ENCODE measurements at regions not wholly inside any gene's neighbourhood (a gene's known extent, or its start where the extent isn't known, plus 50 kb on each side); places are given as distances from the start of the nearest gene placed in this dataset.

- TF ChIP-seq CHD7 (IDR thresholded peaks at IDR 0.05; ENCODE audit: insufficient replicate concordance, low read length), result no peak
Measured at GRCh38 chr9:107137495-107138202, 145.4 kb upstream of the RAD23B start (continued).
